HCT116 (cell line): ENCODE measurements at regions not wholly inside any gene's neighbourhood (a gene's known extent, or its start where the extent isn't known, plus 50 kb on each side); places are given as distances from the start of the nearest gene placed in this dataset.

Experiments
- ATAC-seq: fragments of 200-7000 bp; cut with Tn5 transposase; 2 replicates; pipeline ENCODE4 v1.9.1; 2020; ENCODE audit warnings: mild to moderate bottlenecking, moderate library complexity
- BruUV-seq: library from RNA; stranded (reverse); fragments of 400-500 nt; replicated peaks from 2 replicates; lab custom pipeline; 2021; lab: Mats Ljungman, UMichigan
- CTCF ChIA-PET: fragments of 300-600 bp; sonication (Branson Sonifier 250); formaldehyde crosslinking; loops from one replicate; lab custom pipeline; 2021; ENCODE audit warnings: antibody characterized with exemption; lab: Charles Lee
- POLR2A ChIA-PET: fragments of 300-600, 350-600 bp; sonication (Branson Sonifier 250); formaldehyde crosslinking; loops from one replicate; lab custom pipeline; 2021; ENCODE audit warnings: antibody characterized with exemption; lab: Charles Lee
- RAD21 ChIA-PET, 2 experiments: fragments of 300-600 bp; sonication (Branson Sonifier 250); formaldehyde crosslinking; loops; one replicate each; lab custom pipeline; 2023; ENCODE audit warnings: low total read pairs in 2 of 2; ENCODE audit not compliant: uncharacterized antibody in 2 of 2, unreplicated experiment in 2 of 2, low non-redundant PET in 1 of 2; lab: Charles Lee
- DNase-seq: peaks from one replicate; pipeline ENCODE4 v3.0.0-alpha.2; 2010; ENCODE audit warnings: low read depth, low spot score
- H2AFZ ChIP-seq: fragments of 200-600 bp; shearing (Covaris generic), sonication (generic); 2 replicates; pipeline ENCODE4 v1.6.1; 2017; ENCODE audit warnings: low read depth, mixed run types, mixed read lengths, antibody characterized with exemption, low read length; ENCODE audit not compliant: poor library complexity, severe bottlenecking
- H3K27ac ChIP-seq: 2 replicates; pipeline ENCODE4 v1.5.1; 2012; ENCODE audit warnings: low read depth, low read length
- H3K27me3 ChIP-seq: fragments of 200-600 bp; sonication (generic); 2 replicates; pipeline ENCODE4 v1.6.1; 2016; ENCODE audit warnings: mixed run types, low read length, mixed read lengths; ENCODE audit not compliant: insufficient read depth
- H3K36me3 ChIP-seq, 2 experiments: fragments of 200-500 bp in 1 of 2; fragments of 200-600 bp in 1 of 2; sonication (Bioruptor generic) in 1 of 2; sonication (generic) in 1 of 2; 2 replicates each; pipeline versions ENCODE4 v1.5.1 to v1.6.1; 2014 to 2016; ENCODE audit warnings: low read length in 2 of 2, inconsistent platforms in 1 of 2, mixed read lengths in 1 of 2, mixed run types in 1 of 2; ENCODE audit not compliant: insufficient read depth in 2 of 2, control insufficient read depth in 1 of 2
- H3K4me1 ChIP-seq, 2 experiments: fragments of 200-600 bp in 1 of 2; sonication (generic) in 1 of 2; 2 replicates each; pipeline versions ENCODE4 v1.5.1 to v1.6.1; 2012 to 2017; ENCODE audit warnings: low read length in 2 of 2, inconsistent platforms in 1 of 2, mild to moderate bottlenecking in 1 of 2, mixed read lengths in 1 of 2, mixed run types in 1 of 2, moderate library complexity in 1 of 2; ENCODE audit not compliant: insufficient read depth in 2 of 2, control insufficient read depth in 1 of 2
- H3K4me2 ChIP-seq: fragments of 200-600 bp; sonication (generic); 2 replicates; pipeline ENCODE4 v1.6.1; 2017; ENCODE audit warnings: mixed run types, low read length, mixed read lengths
- H3K4me3 ChIP-seq, 2 experiments: fragments of 200-600 bp in 1 of 2; sonication (generic) in 1 of 2; replicated peaks in 1 of 2; 2 replicates each; pipeline ENCODE4 v1.5.1; 2011 to 2016; ENCODE audit warnings: low read length in 2 of 2, control low read depth in 1 of 2, low read depth in 1 of 2, mild to moderate bottlenecking in 1 of 2, mixed read lengths in 1 of 2, mixed run types in 1 of 2
- H3K79me2 ChIP-seq: fragments of 200-600 bp; sonication (generic); 2 replicates; pipeline ENCODE4 v1.6.1; 2017; ENCODE audit warnings: mild to moderate bottlenecking, mixed run types, low read length, moderate library complexity, mixed read lengths; ENCODE audit not compliant: insufficient read depth
- H3K9ac ChIP-seq: fragments of 200-600 bp; sonication (generic); 2 replicates; pipeline ENCODE4 v1.6.1; 2016; ENCODE audit warnings: low read length, mixed read lengths
- H3K9me2 ChIP-seq: fragments of 200-600 bp; sonication (generic), shearing (Covaris generic); 2 replicates; pipeline ENCODE4 v1.6.1; 2017; ENCODE audit warnings: mixed run types, mild to moderate bottlenecking, moderate library complexity; ENCODE audit not compliant: insufficient read depth
- H3K9me3 ChIP-seq, 2 experiments: fragments of 200-500 bp in 1 of 2; fragments of 200-600 bp in 1 of 2; sonication (Bioruptor generic) in 1 of 2; sonication (generic) in 1 of 2; 2 replicates each; pipeline ENCODE4 v1.6.1; 2014 to 2017; ENCODE audit warnings: low read length in 2 of 2, mixed read lengths in 2 of 2, inconsistent platforms in 1 of 2, low read depth in 1 of 2, mild to moderate bottlenecking in 1 of 2, mixed run types in 1 of 2, moderate library complexity in 1 of 2; ENCODE audit not compliant: control insufficient read depth in 1 of 2, insufficient read depth in 1 of 2
- H4K20me1 ChIP-seq: fragments of 200-600 bp; sonication (generic), shearing (Covaris generic); 2 replicates; pipeline ENCODE4 v1.6.1; 2017; ENCODE audit warnings: mixed run types, mild to moderate bottlenecking, moderate library complexity; ENCODE audit not compliant: insufficient read depth
- JUND ChIP-seq: IDR thresholded peaks from 2 replicates; pipeline ENCODE4 v1.6.1; 2012
- POLR2AphosphoS5 ChIP-seq: IDR thresholded peaks from 2 replicates; pipeline ENCODE4 v1.6.1; 2011; ENCODE audit warnings: mild to moderate bottlenecking, low read depth, low read length, moderate library complexity
- RAD21 ChIP-seq: IDR thresholded peaks from 2 replicates; pipeline ENCODE4 v1.6.1; 2012; ENCODE audit warnings: low read depth, mild to moderate bottlenecking
- SIN3A ChIP-seq: IDR thresholded peaks from 2 replicates; pipeline ENCODE4 v1.6.1; 2012; ENCODE audit warnings: low read depth
- SP1 ChIP-seq: IDR thresholded peaks from 2 replicates; pipeline ENCODE4 v1.6.1; 2012; ENCODE audit warnings: low read depth
- SRF ChIP-seq: IDR thresholded peaks from 2 replicates; pipeline ENCODE4 v1.6.1; 2012; ENCODE audit warnings: low read depth
- YY1 ChIP-seq: IDR thresholded peaks from 2 replicates; pipeline ENCODE4 v1.6.1; 2011; ENCODE audit warnings: low read length, low read depth, moderate library complexity, mild to moderate bottlenecking; ENCODE audit not compliant: insufficient replicate concordance; ENCODE audit errors: extremely low read depth
- ZFX ChIP-seq: fragments of 450-650 bp; IDR thresholded peaks from 2 replicates; pipeline ENCODE4 v1.6.1; 2017
- intact Hi-C: fragments of 100-400 bp; cut with micrococcal nuclease; formaldehyde crosslinking; loops from 2 replicates; pipeline ENCODE4 v1.10.0; 2022

- TF ChIP-seq RAD21 (no peak), SP1 (no peak), SRF (no peak), JUND (no peak), POLR2AphosphoS5 (no peak)
These were observed 60.2 kb downstream of the ZIC5 start (continued) for GRCh38 chr13:99911069-99911964.

GRCh38 chr13:99909836-99910619 lies 61.5 kb downstream of the ZIC5 start:
- Histone ChIP-seq H3K4me3 (no peak overlapping the region), H3K4me1 (no peaks in the 10 kb centered on the region; a peak in 1 of 4 replicates), H3K9me3 (no peaks in the 10 kb centered on the region), H3K27me3 (no peaks in the 10 kb centered on the region), H2AFZ (no peak overlapping the region), H3K36me3 (no peaks in the 10 kb centered on the region), H3K9ac (no peak overlapping the region), H3K4me2 (no peak overlapping the region), H3K27ac (no peak overlapping the region), H3K9me2 (no peaks in the 10 kb centered on the region), H4K20me1 (no peaks in the 10 kb centered on the region), H3K79me2 (no peaks in the 10 kb centered on the region)
- DNase-seq (no peak), ATAC-seq (no peak)
- no TSS peak for BruUV-seq
- ChIA-PET RAD21 (no interaction called here), CTCF (no interaction called here), POLR2A (no interaction called here)
- intact Hi-C loops, result no loop called here
- TF ChIP-seq ZFX, result no peak
- no peak for TF ChIP-seq RAD21
- TF ChIP-seq SIN3A, result no peak
- TF ChIP-seq YY1, result no peak
